ENCODE measurements at regions not wholly inside any gene's neighbourhood (a gene's known extent, or its start where the extent isn't known, plus 50 kb on each side); places are given as distances from the start of the nearest gene placed in this dataset.

GRCh38 chr4:120636120-120636630, 286.4 kb downstream of the PRDM5 start:
- TF ChIP-seq, protein P1, sequence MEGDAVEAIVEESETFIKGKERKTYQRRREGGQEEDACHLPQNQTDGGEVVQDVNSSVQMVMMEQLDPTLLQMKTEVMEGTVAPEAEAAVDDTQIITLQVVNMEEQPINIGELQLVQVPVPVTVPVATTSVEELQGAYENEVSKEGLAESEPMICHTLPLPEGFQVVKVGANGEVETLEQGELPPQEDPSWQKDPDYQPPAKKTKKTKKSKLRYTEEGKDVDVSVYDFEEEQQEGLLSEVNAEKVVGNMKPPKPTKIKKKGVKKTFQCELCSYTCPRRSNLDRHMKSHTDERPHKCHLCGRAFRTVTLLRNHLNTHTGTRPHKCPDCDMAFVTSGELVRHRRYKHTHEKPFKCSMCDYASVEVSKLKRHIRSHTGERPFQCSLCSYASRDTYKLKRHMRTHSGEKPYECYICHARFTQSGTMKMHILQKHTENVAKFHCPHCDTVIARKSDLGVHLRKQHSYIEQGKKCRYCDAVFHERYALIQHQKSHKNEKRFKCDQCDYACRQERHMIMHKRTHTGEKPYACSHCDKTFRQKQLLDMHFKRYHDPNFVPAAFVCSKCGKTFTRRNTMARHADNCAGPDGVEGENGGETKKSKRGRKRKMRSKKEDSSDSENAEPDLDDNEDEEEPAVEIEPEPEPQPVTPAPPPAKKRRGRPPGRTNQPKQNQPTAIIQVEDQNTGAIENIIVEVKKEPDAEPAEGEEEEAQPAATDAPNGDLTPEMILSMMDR (IDR thresholded peaks at IDR 0.05): no peak
- TF ChIP-seq POLR2A (IDR thresholded peaks at IDR 0.05): no peak
- Histone ChIP-seq H3K9me3 (no peaks in the 10 kb centered on the region), H3K27me3 (no peaks in the 10 kb centered on the region), H3K27ac (no peak overlapping the region), H3K36me3 (no peaks in the 10 kb centered on the region), H3K4me1 (no peaks in the 10 kb centered on the region), H3K4me3 (no peak overlapping the region)
- no peak for DNase-seq

DNA sequence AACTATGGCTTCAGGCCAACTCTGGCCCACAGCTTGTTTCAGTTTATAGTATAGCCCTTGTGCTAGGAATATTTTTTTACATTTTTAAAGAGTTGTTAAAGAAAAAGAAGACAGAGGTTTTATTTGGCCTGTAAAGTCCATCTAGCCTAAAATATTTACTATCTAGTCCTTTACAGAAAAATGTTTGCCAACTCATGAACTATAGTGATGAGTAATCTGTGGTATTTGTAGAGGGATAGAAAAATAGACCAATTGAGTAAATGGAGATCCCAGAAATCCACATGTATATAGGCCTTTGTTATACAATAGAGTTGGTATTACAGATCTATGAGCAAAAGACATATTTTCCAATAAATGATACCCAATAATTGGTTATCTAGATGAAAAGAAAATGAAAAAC, 288.7 kb downstream of the PRDM5 start:
- Histone ChIP-seq H3K27ac (no peak overlapping the region), H3K9me3 (no peaks in the 10 kb centered on the region), H3K4me3 (no peak overlapping the region), H3K27me3 (no peaks in the 10 kb centered on the region), H3K36me3 (no peaks in the 10 kb centered on the region), H3K4me1 (no peaks in the 10 kb centered on the region)
- no peak for DNase-seq
- TF ChIP-seq, protein P1 (IDR thresholded peaks at IDR 0.05): no peak
- no peak for TF ChIP-seq POLR2A (IDR thresholded peaks at IDR 0.05)

- Histone ChIP-seq H3K4me3 (no peak overlapping the region), H3K36me3 (no peaks in the 10 kb centered on the region), H3K4me1 (no peaks in the 10 kb centered on the region), H3K9me3 (no peaks in the 10 kb centered on the region), H3K27ac (no peak overlapping the region), H3K27me3 (no peaks in the 10 kb centered on the region)
- no peak for DNase-seq
- TF ChIP-seq, protein P1 (IDR thresholded peaks at IDR 0.05): no peak
- TF ChIP-seq POLR2A (IDR thresholded peaks at IDR 0.05): no peak
Measured at GRCh38 chr4:120630427-120630826, 292.1 kb downstream of the PRDM5 start.

DNA sequence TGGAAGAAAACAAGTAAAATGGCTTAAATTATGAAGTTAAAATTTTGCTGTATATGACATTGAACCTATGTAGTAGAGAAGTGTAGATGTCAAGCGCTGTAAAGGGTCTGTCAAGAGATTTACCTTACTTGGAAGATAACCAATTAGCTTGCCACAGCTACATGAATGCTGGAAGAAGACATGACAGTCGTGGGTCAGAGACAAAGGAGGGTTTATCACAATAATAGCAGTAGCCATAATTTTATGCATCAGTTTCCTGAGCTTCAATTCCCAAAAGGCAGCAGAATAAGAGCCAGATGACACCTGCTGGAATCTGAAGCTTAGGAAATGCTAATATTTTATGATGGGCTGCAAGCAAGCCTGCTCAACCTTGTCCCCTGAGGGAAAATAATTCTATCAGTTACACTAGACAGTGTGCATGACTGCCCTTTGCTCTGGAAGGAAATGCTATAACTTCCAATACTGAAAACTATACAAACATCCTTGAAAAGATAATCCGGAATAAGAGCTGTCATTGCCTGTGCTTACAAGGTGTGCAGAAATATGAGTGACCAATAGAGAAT, 292.9 kb downstream of the PRDM5 start:
- Histone ChIP-seq H3K9me3 (no peaks in the 10 kb centered on the region), H3K4me3 (no peak overlapping the region), H3K36me3 (no peaks in the 10 kb centered on the region), H3K4me1 (no peaks in the 10 kb centered on the region), H3K27ac (no peak overlapping the region), H3K27me3 (no peaks in the 10 kb centered on the region)
- TF ChIP-seq, protein P1 (IDR thresholded peaks at IDR 0.05): no peak
- TF ChIP-seq POLR2A (IDR thresholded peaks at IDR 0.05): no peak
- no peak for DNase-seq

- no peaks in the 10 kb centered on the region for H3K4me1 ChIP-seq
- no peak overlapping the region for H3K4me3 ChIP-seq
- no peak for TF ChIP-seq POLR2A (IDR thresholded peaks at IDR 0.05)
- TF ChIP-seq, protein P1 (IDR thresholded peaks at IDR 0.05): no peak
- H3K9me3 ChIP-seq: no peaks in the 10 kb centered on the region
- no peak overlapping the region for H3K27ac ChIP-seq
- no peaks in the 10 kb centered on the region for H3K36me3 ChIP-seq
- H3K27me3 ChIP-seq: no peaks in the 10 kb centered on the region
- no peak for DNase-seq
Measured at GRCh38 chr4:120622601-120623000, 299.9 kb downstream of the PRDM5 start.

GRCh38 chr4:120617171-120617570, 305.4 kb downstream of the PRDM5 start:
- TF ChIP-seq POLR2A (IDR thresholded peaks at IDR 0.05): no peak
- TF ChIP-seq, protein P1 (IDR thresholded peaks at IDR 0.05): no peak
- H3K4me3 ChIP-seq: no peak overlapping the region
- H3K4me1 ChIP-seq: no peaks in the 10 kb centered on the region
- no peak for DNase-seq
- no peaks in the 10 kb centered on the region for H3K9me3 ChIP-seq
- no peaks in the 10 kb centered on the region for H3K27me3 ChIP-seq
- no peak overlapping the region for H3K27ac ChIP-seq
- no peaks in the 10 kb centered on the region for H3K36me3 ChIP-seq
